CD4-positive, alpha-beta T cell treated with Interleukin-4 for 4 hours (primary cell): ENCODE measurements at regions not wholly inside any gene's neighbourhood (a gene's known extent, or its start where the extent isn't known, plus 50 kb on each side); places are given as distances from the start of the nearest gene placed in this dataset.

Experiments used
- DNase-seq: peaks from one replicate; pipeline ENCODE4 v3.0.0-alpha.2; 2020

- DNase-seq, result no peak
Observed at GRCh38 chr10:81031774-81032173, 494.1 kb downstream of the SH2D4B start.

GRCh38 chr10:81034383-81034782, 496.7 kb downstream of the SH2D4B start:
- no peak for DNase-seq

GRCh38 chr10:81036257-81036656, 498.6 kb downstream of the SH2D4B start:
- no peak for DNase-seq

GRCh38 chr10:81040031-81040430, 502.3 kb downstream of the SH2D4B start:
- no peak for DNase-seq

- no peak for DNase-seq
Observed at GRCh38 chr10:81040940-81041339, 503.2 kb downstream of the SH2D4B start.

- DNase-seq, result no peak
Observed at GRCh38 chr10:81042647-81043046, 504.9 kb downstream of the SH2D4B start.

GRCh38 chr10:81065474-81065873, 527.8 kb downstream of the SH2D4B start:
- DNase-seq, result no peak

GRCh38 chr10:81068460-81068859, 530.8 kb downstream of the SH2D4B start:
- DNase-seq, result no peak

GRCh38 chr10:81071087-81071796, 533.5 kb downstream of the SH2D4B start:
- no peak for DNase-seq

- no peak for DNase-seq
Observed at GRCh38 chr10:81073155-81073554, 535.5 kb downstream of the SH2D4B start.

- DNase-seq, result no peak
Observed at GRCh38 chr10:81081887-81082620, 544.4 kb downstream of the SH2D4B start.

- no peak for DNase-seq
Observed at GRCh38 chr10:81082621-81083376, 545.1 kb downstream of the SH2D4B start.

GRCh38 chr10:81093056-81093455, 555.4 kb downstream of the SH2D4B start:
- no peak for DNase-seq

- DNase-seq, result no peak
Observed at GRCh38 chr10:81095238-81095637, 557.5 kb downstream of the SH2D4B start.

- DNase-seq, result no peak
Observed at GRCh38 chr10:81096558-81096957, 558.9 kb downstream of the SH2D4B start.

GRCh38 chr10:81101062-81101461, 563.4 kb downstream of the SH2D4B start:
- DNase-seq, result no peak

GRCh38 chr10:81104494-81104893, 566.8 kb downstream of the SH2D4B start:
- DNase-seq, result no peak

GRCh38 chr10:81108516-81109199, 571.0 kb downstream of the SH2D4B start:
- DNase-seq, result no peak

GRCh38 chr10:81109200-81109752, 571.6 kb downstream of the SH2D4B start:
- DNase-seq, result no peak

GRCh38 chr10:81116201-81116600, 578.5 kb downstream of the SH2D4B start:
- DNase-seq, result no peak

- no peak for DNase-seq
Observed at GRCh38 chr10:81116990-81117389, 579.3 kb downstream of the SH2D4B start.

- no peak for DNase-seq
Observed at GRCh38 chr10:81127931-81128330, 590.2 kb downstream of the SH2D4B start.

- no peak for DNase-seq
Observed at GRCh38 chr10:81130014-81130413, 592.3 kb downstream of the SH2D4B start.
